Panc1 (cell line): ENCODE measurements at regions not wholly inside any gene's neighbourhood (a gene's known extent, or its start where the extent isn't known, plus 50 kb on each side); places are given as distances from the start of the nearest gene placed in this dataset.

Experiments
- CTCF ChIP-seq: fragments of 450-650 bp; IDR thresholded peaks from 2 replicates; pipeline ENCODE4 v1.5.1; 2017; ENCODE audit warnings: mild to moderate bottlenecking
- POLR2AphosphoS5 ChIP-seq: IDR thresholded peaks from 2 replicates; pipeline ENCODE4 v1.6.1; 2012; ENCODE audit warnings: mild to moderate bottlenecking, low read depth, low read length, moderate library complexity
- SIN3A ChIP-seq: IDR thresholded peaks from 2 replicates; pipeline ENCODE4 v1.6.1; 2012; ENCODE audit warnings: low read depth, mild to moderate bottlenecking, low read length, moderate library complexity, borderline replicate concordance; ENCODE audit not compliant: insufficient read depth
- TCF7L2 ChIP-seq: IDR thresholded peaks from 2 replicates; pipeline ENCODE4 v1.6.1; 2011; ENCODE audit warnings: mild to moderate bottlenecking, low read depth, low read length, inconsistent platforms

GRCh38 chr10:117944676-117945447, 101.9 kb downstream of the RAB11FIP2 start:
- TF ChIP-seq CTCF (no peak), POLR2AphosphoS5 (no peak), SIN3A (no peak), TCF7L2 (no peak)
